Activated naive CD8-positive, alpha-beta T cell treated with anti-CD3 and anti-CD28 coated beads, Interleukin-2, amount 50 U/mL, for 24 hours (primary cell): ENCODE measurements at regions not wholly inside any gene's neighbourhood (a gene's known extent, or its start where the extent isn't known, plus 50 kb on each side); places are given as distances from the start of the nearest gene placed in this dataset.
"Not testable (repeated sequence)": the region's sequence is repeated elsewhere in the genome, so short reads cannot be mapped to it uniquely, and the experiment has no call there.

Source experiments
- ATAC-seq: fragments of 150-1000 bp; cut with Tn5 transposase; one replicate; pipeline ENCODE4 v1.10.0; 2021
- DNase-seq: peaks from one replicate; pipeline ENCODE4 v3.0.0; 2021
- H3K27ac Mint-ChIP-seq: one replicate; pipeline ENCODE4 v1.8.0; 2021; ENCODE audit warnings: mild to moderate bottlenecking, mixed read lengths
- H3K27me3 Mint-ChIP-seq: one replicate; pipeline ENCODE4 v1.8.0; 2021; ENCODE audit warnings: mixed read lengths
- H3K36me3 Mint-ChIP-seq: one replicate; pipeline ENCODE4 v1.8.0; 2021; ENCODE audit warnings: low read depth, mixed read lengths
- H3K4me1 Mint-ChIP-seq: one replicate; pipeline ENCODE4 v1.8.0; 2021; ENCODE audit warnings: mixed read lengths
- H3K4me3 Mint-ChIP-seq: one replicate; pipeline ENCODE4 v1.8.0; 2021; ENCODE audit warnings: mild to moderate bottlenecking, moderate library complexity, mixed read lengths
- H3K9me3 Mint-ChIP-seq: one replicate; pipeline ENCODE4 v1.8.0; 2021; ENCODE audit warnings: mixed read lengths

DNA sequence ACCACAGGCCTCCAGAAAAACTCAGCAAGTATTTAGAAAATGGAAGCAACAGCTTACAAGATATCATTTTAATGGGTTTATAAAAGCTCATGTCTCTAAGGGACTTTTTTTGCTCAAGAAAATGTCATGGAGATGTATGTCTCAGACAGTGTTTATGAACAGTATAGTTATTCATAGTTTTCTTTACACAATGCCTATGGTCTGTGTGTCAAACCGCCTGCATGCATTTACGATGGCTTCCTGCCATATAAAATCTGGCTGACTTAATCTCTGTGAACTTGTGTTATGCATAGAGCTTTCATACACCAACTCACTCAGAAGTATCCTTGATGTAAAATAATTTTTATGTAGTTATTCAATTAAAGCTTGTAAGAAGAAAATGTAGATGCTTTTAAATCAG lies 1314.2 kb upstream of the LRRTM3 start:
- H3K27me3 Mint-ChIP-seq: no peaks in the 10 kb centered on the region
- H3K4me1 Mint-ChIP-seq: no peaks in the 10 kb centered on the region
- DNase-seq (no peak), ATAC-seq (no peak)
- no peaks in the 10 kb centered on the region for H3K36me3 Mint-ChIP-seq
- no peak overlapping the region for H3K27ac Mint-ChIP-seq
- no peak overlapping the region for H3K4me3 Mint-ChIP-seq
- H3K9me3 Mint-ChIP-seq: peaks cover 17% of the 10 kb centered on the region

DNA sequence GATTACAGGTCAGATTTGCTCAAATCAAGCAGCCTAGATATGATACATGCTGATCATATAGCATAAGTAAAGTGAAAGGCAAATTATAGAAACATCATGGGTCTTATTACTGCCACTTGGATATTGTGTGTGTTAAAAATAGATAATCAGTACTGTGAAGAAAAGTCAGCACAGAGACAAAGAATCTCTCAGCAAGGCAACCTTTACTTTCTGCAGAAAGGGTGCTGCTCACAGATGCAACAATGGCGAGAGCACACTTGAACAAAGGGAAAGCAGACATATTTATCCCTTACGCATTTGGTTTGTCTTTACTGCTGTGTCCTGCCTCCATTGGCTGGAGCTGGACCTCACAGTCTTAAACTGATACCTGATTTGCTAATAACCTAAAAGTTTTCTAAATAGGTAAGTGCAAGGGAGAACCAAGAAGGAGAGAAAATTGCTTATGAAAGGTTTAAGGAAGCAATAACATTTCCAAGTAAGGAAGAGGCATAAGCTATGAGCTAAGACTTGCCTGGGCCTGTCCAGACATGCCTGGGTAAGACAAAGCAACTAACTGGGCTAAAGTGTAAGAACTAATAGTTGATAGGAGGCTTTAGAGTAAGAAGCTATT lies 1310.8 kb upstream of the LRRTM3 start:
- DNase-seq: no peak
- Mint-ChIP-seq H3K4me3 (no peak overlapping the region), H3K36me3 (no peaks in the 10 kb centered on the region), H3K4me1 (no peaks in the 10 kb centered on the region), H3K27ac (no peak overlapping the region), H3K27me3 (no peaks in the 10 kb centered on the region), H3K9me3 (peaks cover 17% of the 10 kb centered on the region)
- no peak for ATAC-seq

GRCh38 chr10:65618126-65618525 lies 1307.7 kb upstream of the LRRTM3 start:
- Mint-ChIP-seq H3K4me3 (no peak overlapping the region), H3K9me3 (peaks cover 22% of the 10 kb centered on the region), H3K27me3 (no peaks in the 10 kb centered on the region), H3K4me1 (no peaks in the 10 kb centered on the region), H3K27ac (no peak overlapping the region), H3K36me3 (no peaks in the 10 kb centered on the region)
- no peak for ATAC-seq
- DNase-seq: no peak

DNA sequence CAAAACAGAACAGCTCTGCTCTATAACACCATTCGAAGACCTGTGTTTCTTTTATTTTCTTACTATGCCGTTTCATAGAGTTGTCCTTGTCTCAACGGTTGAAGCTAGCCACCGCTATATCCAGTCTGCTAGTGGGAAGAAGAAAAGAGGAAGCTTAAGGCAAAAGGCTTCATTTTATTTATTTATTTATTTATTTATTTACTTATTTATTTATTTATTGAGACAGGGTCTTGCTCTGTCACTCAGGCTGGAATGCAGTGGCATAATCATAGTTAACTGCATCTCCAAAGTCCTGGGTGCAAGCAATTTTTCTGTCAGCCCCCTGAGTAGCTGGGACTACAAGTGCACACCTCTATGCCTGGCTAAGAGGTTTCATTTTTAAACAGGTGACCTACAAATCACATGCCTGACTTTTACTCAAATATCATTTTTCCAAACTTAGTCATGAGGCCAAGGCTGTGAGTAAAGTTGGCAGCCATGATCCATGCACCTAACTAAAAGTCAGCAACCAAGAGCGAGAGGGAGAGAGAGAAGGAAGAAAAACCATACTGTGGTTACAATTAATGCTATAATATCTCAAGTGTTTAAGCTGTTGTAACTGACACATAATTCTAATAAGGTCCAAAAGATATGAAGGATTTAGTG lies 1305.3 kb upstream of the LRRTM3 start:
- Mint-ChIP-seq H3K4me3 (no peak overlapping the region), H3K27ac (no peak overlapping the region), H3K9me3 (peaks cover 20% of the 10 kb centered on the region), H3K27me3 (no peaks in the 10 kb centered on the region), H3K4me1 (no peaks in the 10 kb centered on the region), H3K36me3 (no peaks in the 10 kb centered on the region)
- DNase-seq: no peak
- no peak for ATAC-seq

GRCh38 chr10:65622608-65623007 lies 1303.2 kb upstream of the LRRTM3 start:
- H3K4me3 Mint-ChIP-seq: no peak overlapping the region
- no peak overlapping the region for H3K27ac Mint-ChIP-seq
- no peaks in the 10 kb centered on the region for H3K27me3 Mint-ChIP-seq
- no peaks in the 10 kb centered on the region for H3K36me3 Mint-ChIP-seq
- peaks cover 14% of the 10 kb centered on the region for H3K9me3 Mint-ChIP-seq
- DNase-seq (no peak), ATAC-seq (no peak)
- no peaks in the 10 kb centered on the region for H3K4me1 Mint-ChIP-seq

DNA sequence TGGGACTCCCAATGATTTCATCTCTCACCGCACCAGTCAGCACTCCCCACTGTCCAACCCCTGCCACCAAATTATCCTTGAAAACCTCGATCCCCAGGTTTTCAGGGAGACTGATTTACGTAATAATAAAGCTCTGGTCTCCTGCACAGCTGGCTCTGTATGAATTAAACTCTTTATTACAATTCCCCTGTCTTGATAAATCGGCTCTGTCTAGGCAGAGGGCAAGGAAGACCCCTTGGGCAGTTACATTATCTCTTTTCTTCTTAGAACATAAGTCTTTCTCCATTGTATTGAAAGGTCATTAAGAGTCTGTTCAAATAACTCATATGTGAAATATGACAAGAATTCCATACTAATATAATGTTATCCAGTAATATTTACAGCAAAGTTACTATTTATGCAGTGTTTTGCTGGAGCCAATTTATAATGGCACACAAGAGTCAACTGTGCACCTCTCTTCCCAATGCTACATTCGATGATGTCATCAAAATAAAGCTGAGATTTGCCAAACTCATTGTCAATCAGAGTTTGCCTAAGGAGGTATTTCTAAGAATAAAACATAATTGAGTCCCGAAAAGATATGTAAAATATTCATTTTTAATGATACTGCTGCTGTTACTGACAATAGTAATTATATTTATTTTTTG lies 1297.2 kb upstream of the LRRTM3 start:
- ATAC-seq (no peak), DNase-seq (no peak)
- Mint-ChIP-seq H3K27ac (no peak overlapping the region), H3K4me1 (no peaks in the 10 kb centered on the region), H3K27me3 (no peaks in the 10 kb centered on the region), H3K36me3 (no peaks in the 10 kb centered on the region), H3K4me3 (no peak overlapping the region), H3K9me3 (peaks cover 7% of the 10 kb centered on the region)

- peaks cover 7% of the 10 kb centered on the region for H3K9me3 Mint-ChIP-seq
- no peaks in the 10 kb centered on the region for H3K36me3 Mint-ChIP-seq
- H3K27me3 Mint-ChIP-seq: no peaks in the 10 kb centered on the region
- no peak for ATAC-seq
- no peak overlapping the region for H3K4me3 Mint-ChIP-seq
- H3K27ac Mint-ChIP-seq: no peak overlapping the region
- no peak for DNase-seq
- no peaks in the 10 kb centered on the region for H3K4me1 Mint-ChIP-seq
These were observed 1265.8 kb upstream of the LRRTM3 start for GRCh38 chr10:65660006-65660405.

- peaks cover 8% of the 10 kb centered on the region for H3K9me3 Mint-ChIP-seq
- H3K27ac Mint-ChIP-seq: no peak overlapping the region
- no peaks in the 10 kb centered on the region for H3K36me3 Mint-ChIP-seq
- H3K27me3 Mint-ChIP-seq: no peaks in the 10 kb centered on the region
- DNase-seq (no peak), ATAC-seq (no peak)
- no peaks in the 10 kb centered on the region for H3K4me1 Mint-ChIP-seq
- no peak overlapping the region for H3K4me3 Mint-ChIP-seq
These were observed 1255.7 kb upstream of the LRRTM3 start for GRCh38 chr10:65670087-65670486.

DNA sequence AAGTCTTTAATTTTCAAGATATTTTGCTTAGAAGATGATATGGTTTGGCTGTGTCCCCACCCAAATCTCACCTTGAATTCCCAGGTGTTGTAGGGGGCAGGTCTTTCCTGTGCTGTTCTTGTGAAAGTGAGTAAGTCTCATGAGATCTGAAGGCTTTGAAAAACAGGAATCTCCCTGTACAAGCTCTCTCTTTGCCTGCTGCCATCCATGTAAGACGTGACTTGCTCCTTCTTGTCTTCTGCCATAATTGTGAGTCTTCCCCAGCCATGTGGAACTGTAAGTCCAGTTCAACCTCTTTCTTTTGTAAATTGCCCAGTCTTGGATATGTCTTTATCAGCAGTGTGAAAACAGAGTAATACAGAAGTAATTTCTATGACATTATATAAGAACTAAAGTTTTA lies 1255.2 kb upstream of the LRRTM3 start:
- not testable (repeated sequence) for H3K36me3 Mint-ChIP-seq, H3K9me3 Mint-ChIP-seq, H3K4me1 Mint-ChIP-seq, H3K4me3 Mint-ChIP-seq, ATAC-seq, H3K27ac Mint-ChIP-seq, DNase-seq, H3K27me3 Mint-ChIP-seq

DNA sequence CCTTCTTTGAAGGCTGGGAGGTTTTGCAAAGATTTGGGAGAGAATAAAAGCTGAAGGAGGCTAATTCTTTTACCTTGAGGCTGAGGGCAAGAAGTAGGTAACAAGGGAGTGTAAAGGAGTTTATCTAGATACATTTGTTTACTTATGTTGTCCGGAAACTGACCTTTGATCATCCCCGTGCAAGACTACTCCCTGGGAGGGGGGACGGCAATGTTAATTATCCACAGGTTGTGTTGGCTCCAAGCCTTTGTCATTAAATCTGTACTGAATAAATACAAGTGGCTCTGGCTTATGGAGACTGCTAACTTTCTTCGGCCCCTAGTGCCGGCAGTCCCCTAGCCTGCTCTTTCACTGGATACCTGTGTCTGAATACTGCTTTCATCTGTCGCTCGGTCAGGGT lies 1250.6 kb upstream of the LRRTM3 start:
- no peaks in the 10 kb centered on the region for H3K36me3 Mint-ChIP-seq
- no peaks in the 10 kb centered on the region for H3K4me1 Mint-ChIP-seq
- H3K4me3 Mint-ChIP-seq: no peak overlapping the region
- DNase-seq: no peak
- H3K9me3 Mint-ChIP-seq: peaks cover 17% of the 10 kb centered on the region
- H3K27ac Mint-ChIP-seq: no peak overlapping the region
- no peak for ATAC-seq
- no peaks in the 10 kb centered on the region for H3K27me3 Mint-ChIP-seq

GRCh38 chr10:65684896-65685295 lies 1240.9 kb upstream of the LRRTM3 start:
- DNase-seq (no peak), ATAC-seq (no peak)
- Mint-ChIP-seq H3K9me3 (peaks cover 2% of the 10 kb centered on the region), H3K4me1 (no peaks in the 10 kb centered on the region), H3K27ac (no peak overlapping the region), H3K27me3 (no peaks in the 10 kb centered on the region), H3K36me3 (no peaks in the 10 kb centered on the region), H3K4me3 (no peak overlapping the region)

DNA sequence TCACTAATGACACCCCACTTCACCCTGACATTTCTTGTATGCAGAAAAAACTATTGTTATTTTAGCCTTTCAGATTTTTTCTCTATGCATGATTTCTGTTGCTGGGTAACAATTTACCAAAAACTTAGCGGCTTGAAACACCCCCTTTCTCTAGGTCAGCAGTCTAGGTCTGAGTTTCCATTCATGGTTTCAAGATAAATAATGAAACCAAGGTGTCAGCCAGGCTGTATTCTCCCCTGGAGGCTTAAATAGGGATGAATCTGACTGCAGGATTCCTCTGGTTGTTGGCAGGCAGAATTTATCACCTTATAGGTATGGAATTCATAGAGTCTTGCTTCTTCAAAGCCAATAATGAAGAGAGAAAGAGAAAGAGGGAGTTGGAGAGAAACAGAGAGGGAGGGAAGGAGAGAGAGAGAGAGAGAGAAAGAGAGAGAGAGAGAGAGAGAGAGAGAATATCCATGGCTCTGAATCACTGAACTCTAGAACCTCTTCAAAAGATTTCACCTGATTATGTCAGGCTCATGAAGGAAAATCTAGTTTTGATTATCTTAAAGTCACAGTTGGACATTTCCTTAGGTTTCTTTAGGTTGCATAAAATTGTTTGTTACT lies 1224.6 kb upstream of the LRRTM3 start:
- Mint-ChIP-seq H3K36me3 (no peaks in the 10 kb centered on the region), H3K4me3 (no peak overlapping the region), H3K27me3 (no peaks in the 10 kb centered on the region), H3K27ac (no peak overlapping the region), H3K4me1 (no peaks in the 10 kb centered on the region), H3K9me3 (peaks cover 14% of the 10 kb centered on the region)
- DNase-seq: no peak
- ATAC-seq: no peak

DNA sequence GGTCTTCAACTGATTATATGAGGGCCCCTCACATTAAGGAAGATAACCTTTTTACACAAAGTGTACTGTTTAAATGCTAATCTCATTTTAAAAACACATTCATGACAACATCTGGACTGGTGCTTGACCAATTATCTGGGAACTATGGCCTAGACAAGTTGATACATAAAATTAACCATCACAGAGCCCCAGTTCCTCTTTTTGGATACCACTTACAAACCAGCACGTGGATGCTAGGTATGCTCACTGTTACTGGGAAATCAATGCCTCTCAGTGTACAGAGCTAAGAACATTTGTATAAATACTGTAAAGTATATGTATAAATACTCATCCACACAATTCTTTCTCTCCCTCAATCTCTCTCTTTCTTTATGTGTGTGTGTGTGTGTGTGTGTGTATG lies 1217.8 kb upstream of the LRRTM3 start:
- no peaks in the 10 kb centered on the region for H3K9me3 Mint-ChIP-seq
- H3K27ac Mint-ChIP-seq: no peak overlapping the region
- H3K4me3 Mint-ChIP-seq: no peak overlapping the region
- DNase-seq (no peak), ATAC-seq (no peak)
- H3K27me3 Mint-ChIP-seq: no peaks in the 10 kb centered on the region
- no peaks in the 10 kb centered on the region for H3K4me1 Mint-ChIP-seq
- H3K36me3 Mint-ChIP-seq: no peaks in the 10 kb centered on the region

- DNase-seq: no peak
- no peak for ATAC-seq
- H3K27me3 Mint-ChIP-seq: no peaks in the 10 kb centered on the region
- no peak overlapping the region for H3K27ac Mint-ChIP-seq
- no peaks in the 10 kb centered on the region for H3K4me1 Mint-ChIP-seq
- H3K36me3 Mint-ChIP-seq: no peaks in the 10 kb centered on the region
- H3K4me3 Mint-ChIP-seq: no peak overlapping the region
- H3K9me3 Mint-ChIP-seq: peaks cover 4% of the 10 kb centered on the region
These were observed 1215.5 kb upstream of the LRRTM3 start for GRCh38 chr10:65710306-65710705.

DNA sequence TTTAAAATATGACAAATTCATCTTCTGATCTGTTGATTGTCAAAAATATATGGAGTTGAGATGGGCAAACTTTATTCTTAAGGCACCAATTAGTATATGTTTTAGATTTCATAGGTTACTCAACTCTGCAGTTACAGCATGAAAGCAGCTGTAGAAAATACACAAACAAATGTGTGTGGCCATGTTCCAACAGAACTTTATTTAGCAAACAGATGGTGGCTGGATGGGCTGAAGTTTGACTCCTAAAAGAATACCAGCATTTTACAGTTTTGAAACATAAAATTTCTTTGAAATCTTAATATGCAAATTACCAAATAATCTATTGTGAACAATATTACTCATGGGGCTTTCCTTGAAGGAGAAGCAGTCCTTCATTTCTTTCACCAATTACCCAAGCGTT lies 1206.0 kb upstream of the LRRTM3 start:
- H3K27ac Mint-ChIP-seq: no peak overlapping the region
- H3K4me1 Mint-ChIP-seq: no peaks in the 10 kb centered on the region

More for the DNA sequence above, 1206.0 kb upstream of the LRRTM3 start:
- Mint-ChIP-seq H3K27me3 (no peaks in the 10 kb centered on the region), H3K36me3 (no peaks in the 10 kb centered on the region), H3K9me3 (peaks cover 7% of the 10 kb centered on the region), H3K4me3 (no peak overlapping the region)
- ATAC-seq (no peak), DNase-seq (no peak)
